Body of pancreas (tissue), 4 donors: ENCODE measurements at regions not wholly inside any gene's neighbourhood (a gene's known extent, or its start where the extent isn't known, plus 50 kb on each side); places are given as distances from the start of the nearest gene placed in this dataset.

Source experiments
- ATAC-seq: fragments of 150-250 bp; one replicate; pipeline ENCODE4 v1.9.1; 2016
- DNase-seq, 4 donors: peaks; one replicate each; pipeline ENCODE4 v3.0.0-alpha.2; 2019
- H3K27ac ChIP-seq, 4 donors: fragments of 200-600 bp; sonication (generic); 1 replicate in 3 of 4; 2 replicates in 1 of 4; pipeline versions ENCODE4 v1.5.1 to v1.6.1; 2016 to 2019; ENCODE audit warnings: mild to moderate bottlenecking in 1 of 4, mixed read lengths in 1 of 4, moderate library complexity in 1 of 4
- H3K27me3 ChIP-seq, 2 donors: fragments of 200-600 bp; sonication (generic); one replicate each; pipeline ENCODE4 v1.6.0; 2016; ENCODE audit warnings: mild to moderate bottlenecking in 1 of 2
- H3K36me3 ChIP-seq, 2 donors: fragments of 200-600 bp; sonication (generic); replicated peaks in 1 of 2; 2 replicates each; pipeline ENCODE4 v1.5.1; 2016; ENCODE audit warnings: low read depth in 2 of 2; ENCODE audit not compliant: insufficient read depth in 1 of 2
- H3K4me1 ChIP-seq: fragments of 200-600 bp; sonication (generic); one replicate; pipeline ENCODE4 v1.6.0; 2016
- H3K4me3 ChIP-seq, 2 donors: fragments of 200-600 bp; sonication (generic); 1 replicate in 1 of 2; 2 replicates in 1 of 2; pipeline ENCODE4 v1.5.1; 2016 to 2019
- H3K9me3 ChIP-seq, 3 donors: fragments of 200-600 bp; sonication (generic); 1 replicate in 2 of 3; 2 replicates in 1 of 3; pipeline ENCODE4 v1.5.1; 2016
- CTCF ChIP-seq, 7 experiments: fragments of 450-650 bp in 4 of 7; fragments of 200-600 bp in 3 of 7; sonication (generic) in 3 of 7; IDR thresholded peaks; one replicate each; pipeline ENCODE4 v1.5.1; 2016 to 2019; ENCODE audit warnings: antibody characterized with exemption in 7 of 7
- POLR2A ChIP-seq, 3 donors: fragments of 450-650 bp; IDR thresholded peaks; one replicate each; pipeline ENCODE4 v1.6.1; 2016; ENCODE audit warnings: antibody characterized with exemption in 3 of 3, mild to moderate bottlenecking in 2 of 3
- WGBS, 2 donors: methylation state at CpG; one replicate each; pipeline ENCODE4 v1.1.5; 2017; 5-methylcytosine and 5-hydroxymethylcytosine counted together
- intact Hi-C: fragments of 100-400 bp; cut with DNase I; formaldehyde crosslinking; loops from one replicate; pipeline ENCODE4 v1.15.1; 2023

- no peaks in the 10 kb centered on the region for H3K9me3 ChIP-seq
- H3K27me3 ChIP-seq = no peaks in the 10 kb centered on the region
- H3K4me3 ChIP-seq = no peak overlapping the region
- H3K27ac ChIP-seq = no peak overlapping the region
- ATAC-seq (no peak), DNase-seq (no peak)
- TF ChIP-seq POLR2A (IDR thresholded peaks at IDR 0.05) (no peak), CTCF (IDR thresholded peaks at IDR 0.05) (no peak)
- 41 to 49% methylated on average over 3 of the region's 3 CpGs for WGBS, 2 donors
- intact Hi-C loops = no loop called here
- H3K4me1 ChIP-seq = no peaks in the 10 kb centered on the region
- no peaks in the 10 kb centered on the region for H3K36me3 ChIP-seq
Measured at GRCh38 chr1:219744652-219745469, 132.0 kb upstream of the ZC3H11B start.

- H3K9me3 ChIP-seq = no peaks in the 10 kb centered on the region
- intact Hi-C loops = no loop called here
- WGBS, 2 donors = 43 to 45% methylated on average over 4 of the region's 4 CpGs
- no peaks in the 10 kb centered on the region for H3K36me3 ChIP-seq
- no peak for DNase-seq
- no peak for TF ChIP-seq POLR2A (IDR thresholded peaks at IDR 0.05)
- TF ChIP-seq CTCF (IDR thresholded peaks at IDR 0.05) = no peak
- no peak for ATAC-seq
- H3K4me3 ChIP-seq = no peak overlapping the region
- H3K27ac ChIP-seq = no peak overlapping the region
- H3K27me3 ChIP-seq = peaks cover 0 to 3% of the 10 kb centered on the region in 2 donors
- H3K4me1 ChIP-seq = no peaks in the 10 kb centered on the region
Measured at GRCh38 chr1:219741011-219741970, 128.4 kb upstream of the ZC3H11B start.

- no peak overlapping the region for H3K27ac ChIP-seq
- no peaks in the 10 kb centered on the region for H3K36me3 ChIP-seq
- TF ChIP-seq POLR2A (IDR thresholded peaks at IDR 0.05) = no peak
- TF ChIP-seq CTCF (IDR thresholded peaks at IDR 0.05) = no peak
- WGBS, 2 donors = 56 to 76% methylated on average over 5 of the region's 5 CpGs
- H3K4me3 ChIP-seq = no peak overlapping the region
- DNase-seq = no peak
- ATAC-seq = no peak
- no peaks in the 10 kb centered on the region for H3K27me3 ChIP-seq
- no peaks in the 10 kb centered on the region for H3K4me1 ChIP-seq
- no peaks in the 10 kb centered on the region for H3K9me3 ChIP-seq
- intact Hi-C loops = no loop called here
Measured at GRCh38 chr1:219733511-219734174, 120.7 kb upstream of the ZC3H11B start.

- DNase-seq (no peak), ATAC-seq (no peak)
- H3K4me1 ChIP-seq = no peaks in the 10 kb centered on the region
- H3K36me3 ChIP-seq = no peaks in the 10 kb centered on the region
- H3K4me3 ChIP-seq = no peak overlapping the region
- no peaks in the 10 kb centered on the region for H3K27me3 ChIP-seq
- H3K9me3 ChIP-seq = no peaks in the 10 kb centered on the region
- H3K27ac ChIP-seq = no peak overlapping the region
- intact Hi-C loops = no loop called here
- no peak for TF ChIP-seq POLR2A (IDR thresholded peaks at IDR 0.05)
- TF ChIP-seq CTCF (IDR thresholded peaks at IDR 0.05) = no peak
- 81 to 97% methylated on average over 2 of the region's 2 CpGs for WGBS, 2 donors
Measured at GRCh38 chr1:219732814-219733491, 120.0 kb upstream of the ZC3H11B start.
